Skeletal muscle tissue (tissue), 3 donors: ENCODE measurements at regions not wholly inside any gene's neighbourhood (a gene's known extent, or its start where the extent isn't known, plus 50 kb on each side); places are given as distances from the start of the nearest gene placed in this dataset.
"Not testable (repeated sequence)": the region's sequence is repeated elsewhere in the genome, so short reads cannot be mapped to it uniquely, and the experiment has no call there.

Experiments used
- H3K27ac ChIP-seq: one replicate; pipeline ENCODE4 v1.7.0; 2013; ENCODE audit warnings: mild to moderate bottlenecking, low read depth, low read length, inconsistent platforms
- H3K27me3 ChIP-seq, 3 donors: one replicate each; pipeline ENCODE4 v1.7.0; 2013; ENCODE audit warnings: low read length in 3 of 3; ENCODE audit not compliant: control insufficient read depth in 3 of 3, insufficient read depth in 3 of 3
- H3K36me3 ChIP-seq, 3 donors: one replicate each; pipeline ENCODE4 v1.7.0; 2013; ENCODE audit warnings: low read length in 3 of 3; ENCODE audit not compliant: control insufficient read depth in 3 of 3, insufficient read depth in 3 of 3
- H3K4me1 ChIP-seq, 3 donors: one replicate each; pipeline ENCODE4 v1.7.0; 2013; ENCODE audit warnings: low read length in 3 of 3, mild to moderate bottlenecking in 3 of 3; ENCODE audit not compliant: control insufficient read depth in 3 of 3, insufficient read depth in 3 of 3
- H3K4me3 ChIP-seq, 3 donors: one replicate each; pipeline ENCODE4 v1.7.0; 2013; ENCODE audit warnings: low read length in 3 of 3
- H3K9ac ChIP-seq, 3 donors: one replicate each; pipeline ENCODE4 v1.7.0; 2013; ENCODE audit warnings: low read length in 3 of 3, mild to moderate bottlenecking in 3 of 3, moderate library complexity in 2 of 3, low read depth in 1 of 3
- H3K9me3 ChIP-seq, 3 donors: one replicate each; pipeline ENCODE4 v1.7.0; 2013; ENCODE audit warnings: low read length in 3 of 3; ENCODE audit not compliant: control insufficient read depth in 3 of 3
- donor health status: Osteomylitis.

- Histone ChIP-seq H3K4me1 (no peaks in the 10 kb centered on the region), H3K36me3 (no peaks in the 10 kb centered on the region), H3K4me3 (no peak overlapping the region), H3K27me3 (no peaks in the 10 kb centered on the region), H3K27ac (no peak overlapping the region), H3K9ac (no peak overlapping the region), H3K9me3 (no peaks in the 10 kb centered on the region)
Observed at GRCh38 chr3:26145769-26146168, 355.9 kb downstream of the OXSM start.

GRCh38 chr3:26157428-26157827, 367.5 kb downstream of the OXSM start:
- H3K9me3 ChIP-seq, H3K4me1 ChIP-seq, H3K36me3 ChIP-seq, H3K9ac ChIP-seq, H3K4me3 ChIP-seq, H3K27ac ChIP-seq, H3K27me3 ChIP-seq: not testable (repeated sequence)

GRCh38 chr3:26171006-26171405, 381.1 kb downstream of the OXSM start:
- no peaks in the 10 kb centered on the region for H3K27me3 ChIP-seq
- no peak overlapping the region for H3K4me3 ChIP-seq
- no peak overlapping the region for H3K27ac ChIP-seq
- no peak overlapping the region for H3K9ac ChIP-seq
- no peaks in the 10 kb centered on the region for H3K4me1 ChIP-seq
- H3K36me3 ChIP-seq = no peaks in the 10 kb centered on the region
- H3K9me3 ChIP-seq = no peaks in the 10 kb centered on the region

- Histone ChIP-seq H3K9ac (no peak overlapping the region), H3K9me3 (peaks cover 0 to 3% (median 2%) of the 10 kb centered on the region in 3 donors), H3K36me3 (no peaks in the 10 kb centered on the region), H3K27ac (no peak overlapping the region), H3K4me3 (no peak overlapping the region), H3K4me1 (no peaks in the 10 kb centered on the region), H3K27me3 (no peaks in the 10 kb centered on the region)
Observed at GRCh38 chr3:26191556-26191955, 401.7 kb downstream of the OXSM start.

GRCh38 chr3:26193558-26193957, 403.7 kb downstream of the OXSM start:
- Histone ChIP-seq H3K27ac (no peak overlapping the region), H3K36me3 (no peaks in the 10 kb centered on the region), H3K27me3 (no peaks in the 10 kb centered on the region), H3K9me3 (peaks cover 0 to 3% (median 2%) of the 10 kb centered on the region in 3 donors), H3K4me1 (no peaks in the 10 kb centered on the region), H3K9ac (no peak overlapping the region), H3K4me3 (no peak overlapping the region)

- Histone ChIP-seq H3K27ac (no peak overlapping the region), H3K9ac (no peak overlapping the region), H3K27me3 (no peaks in the 10 kb centered on the region), H3K4me1 (no peaks in the 10 kb centered on the region), H3K9me3 (no peaks in the 10 kb centered on the region), H3K4me3 (no peak overlapping the region), H3K36me3 (no peaks in the 10 kb centered on the region)
Observed at GRCh38 chr3:26196781-26197180, 406.9 kb downstream of the OXSM start.

- no peak overlapping the region for H3K27ac ChIP-seq
- no peak overlapping the region for H3K4me3 ChIP-seq
- H3K4me1 ChIP-seq = no peaks in the 10 kb centered on the region
- no peaks in the 10 kb centered on the region for H3K27me3 ChIP-seq
- no peaks in the 10 kb centered on the region for H3K9me3 ChIP-seq
- no peak overlapping the region for H3K9ac ChIP-seq
- no peaks in the 10 kb centered on the region for H3K36me3 ChIP-seq
Observed at GRCh38 chr3:26198609-26199008, 408.7 kb downstream of the OXSM start.

- Histone ChIP-seq H3K27me3 (no peaks in the 10 kb centered on the region), H3K4me3 (no peak overlapping the region), H3K9me3 (no peaks in the 10 kb centered on the region), H3K4me1 (no peaks in the 10 kb centered on the region), H3K9ac (no peak overlapping the region), H3K36me3 (no peaks in the 10 kb centered on the region), H3K27ac (no peak overlapping the region)
Observed at GRCh38 chr3:26202169-26202568, 412.3 kb downstream of the OXSM start.

- Histone ChIP-seq H3K27ac (no peak overlapping the region), H3K4me1 (no peaks in the 10 kb centered on the region), H3K27me3 (no peaks in the 10 kb centered on the region), H3K4me3 (no peak overlapping the region), H3K9ac (no peak overlapping the region), H3K36me3 (no peaks in the 10 kb centered on the region), H3K9me3 (no peaks in the 10 kb centered on the region)
Observed at GRCh38 chr3:26205475-26205874, 415.6 kb downstream of the OXSM start.

GRCh38 chr3:26208201-26208600, 414.4 kb upstream of the LRRC3B start:
- Histone ChIP-seq H3K4me3 (no peak overlapping the region), H3K27me3 (no peaks in the 10 kb centered on the region), H3K36me3 (no peaks in the 10 kb centered on the region), H3K9ac (no peak overlapping the region), H3K9me3 (no peaks in the 10 kb centered on the region), H3K4me1 (no peaks in the 10 kb centered on the region), H3K27ac (no peak overlapping the region)

GRCh38 chr3:26229801-26230200, 392.8 kb upstream of the LRRC3B start:
- Histone ChIP-seq H3K27ac (no peak overlapping the region), H3K9me3 (no peaks in the 10 kb centered on the region), H3K36me3 (no peaks in the 10 kb centered on the region), H3K9ac (no peak overlapping the region), H3K4me3 (no peak overlapping the region), H3K27me3 (no peaks in the 10 kb centered on the region), H3K4me1 (peaks cover 0 to 5% (median 0%) of the 10 kb centered on the region in 3 donors)
